ENCODE measurements at regions not wholly inside any gene's neighbourhood (a gene's known extent, or its start where the extent isn't known, plus 50 kb on each side); places are given as distances from the start of the nearest gene placed in this dataset.

DNA sequence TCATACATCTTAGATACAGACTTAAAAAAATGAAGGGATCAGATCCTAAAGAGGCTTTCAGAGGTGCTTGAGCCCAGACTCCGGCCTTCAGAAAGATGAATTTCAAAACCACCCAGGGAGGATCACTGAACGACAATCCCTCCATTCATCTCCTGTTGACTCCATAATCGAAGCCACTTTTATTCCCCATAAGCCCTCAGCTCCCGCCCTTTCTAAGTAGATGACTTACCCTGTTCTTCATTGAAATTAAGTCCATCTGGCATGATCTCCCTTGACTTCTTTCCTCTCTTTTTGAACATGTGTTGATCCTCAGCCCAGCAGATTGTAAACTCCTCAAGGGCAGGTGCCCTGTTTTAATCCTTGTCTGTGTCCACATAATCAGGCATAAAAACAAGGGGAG, 50.8 kb upstream of the ASTN2 start:
- H3K9me3 ChIP-seq (ENCODE audit: control insufficient read depth in 1 of 2, insufficient read depth in 1 of 2, low read length in 2 of 2) = peaks cover 0 to 3% of the 10 kb centered on the region in 2 experiments
- Mint-ChIP-seq H3K4me1 (ENCODE audit: low read depth) (no peaks in the 10 kb centered on the region), H3K9me3 (no peaks in the 10 kb centered on the region), H3K27ac (no peak overlapping the region), H3K4me3 (no peak overlapping the region), H3K27me3 (no peaks in the 10 kb centered on the region), H3K36me3 (ENCODE audit: low read depth) (no peaks in the 10 kb centered on the region)
- H3K36me3 ChIP-seq (ENCODE audit: insufficient read depth, low read length) = no peaks in the 10 kb centered on the region
- H3K4me1 ChIP-seq (ENCODE audit: insufficient read depth, low read length) = no peaks in the 10 kb centered on the region
- ATAC-seq (ENCODE audit: poor library complexity) (no peak), DNase-seq (no peak)
- ChIA-PET CTCF (no interaction called here), POLR2A (no interaction called here)
- H3K27ac ChIP-seq (ENCODE audit: low read depth in 1 of 2, low read length in 2 of 2) = no peak overlapping the region
- intact Hi-C loops (cut with DNase I, micrococcal nuclease) = no loop called here
- H3K4me3 ChIP-seq (ENCODE audit: low read length) = no peak overlapping the region
- no peaks in the 10 kb centered on the region for H3K27me3 ChIP-seq (ENCODE audit: control insufficient read depth in 1 of 2, insufficient read depth in 2 of 2, low read length in 2 of 2)
- TF ChIP-seq, protein P1, sequence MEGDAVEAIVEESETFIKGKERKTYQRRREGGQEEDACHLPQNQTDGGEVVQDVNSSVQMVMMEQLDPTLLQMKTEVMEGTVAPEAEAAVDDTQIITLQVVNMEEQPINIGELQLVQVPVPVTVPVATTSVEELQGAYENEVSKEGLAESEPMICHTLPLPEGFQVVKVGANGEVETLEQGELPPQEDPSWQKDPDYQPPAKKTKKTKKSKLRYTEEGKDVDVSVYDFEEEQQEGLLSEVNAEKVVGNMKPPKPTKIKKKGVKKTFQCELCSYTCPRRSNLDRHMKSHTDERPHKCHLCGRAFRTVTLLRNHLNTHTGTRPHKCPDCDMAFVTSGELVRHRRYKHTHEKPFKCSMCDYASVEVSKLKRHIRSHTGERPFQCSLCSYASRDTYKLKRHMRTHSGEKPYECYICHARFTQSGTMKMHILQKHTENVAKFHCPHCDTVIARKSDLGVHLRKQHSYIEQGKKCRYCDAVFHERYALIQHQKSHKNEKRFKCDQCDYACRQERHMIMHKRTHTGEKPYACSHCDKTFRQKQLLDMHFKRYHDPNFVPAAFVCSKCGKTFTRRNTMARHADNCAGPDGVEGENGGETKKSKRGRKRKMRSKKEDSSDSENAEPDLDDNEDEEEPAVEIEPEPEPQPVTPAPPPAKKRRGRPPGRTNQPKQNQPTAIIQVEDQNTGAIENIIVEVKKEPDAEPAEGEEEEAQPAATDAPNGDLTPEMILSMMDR (IDR thresholded peaks at IDR 0.05) = no peak

DNA sequence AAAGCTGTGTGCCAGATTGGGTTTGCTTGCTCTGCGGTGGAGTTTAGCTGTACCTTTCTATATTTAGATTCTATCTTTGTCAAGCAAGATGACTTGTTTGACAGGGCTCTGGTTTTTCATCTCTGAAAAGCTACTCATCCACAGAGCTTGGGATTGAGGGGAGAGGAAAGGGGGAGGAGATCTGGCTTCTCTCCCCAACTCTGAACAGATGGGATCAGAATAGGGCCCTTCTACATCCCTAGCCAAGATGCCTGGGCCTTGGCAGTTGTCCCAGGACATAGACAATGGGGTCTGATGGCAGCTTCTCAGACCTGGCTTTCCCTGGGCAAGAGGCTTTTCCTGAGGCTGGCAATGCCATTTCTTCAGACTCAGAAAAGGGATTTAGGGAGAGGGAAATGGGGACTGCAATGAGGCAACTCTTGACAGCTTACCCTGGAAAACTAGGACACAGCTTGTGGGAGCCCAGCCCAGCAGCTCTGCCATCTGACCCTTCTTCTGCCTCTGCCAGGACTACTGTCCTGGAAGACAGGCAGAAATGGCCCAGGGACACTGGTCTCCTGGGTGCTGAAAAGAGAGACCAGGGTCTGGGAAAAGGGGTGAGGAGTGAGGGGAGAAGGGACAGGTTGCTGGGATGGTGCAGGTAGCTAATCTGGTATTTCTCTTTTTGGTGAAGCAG, 50.2 kb upstream of the ASTN2 start:
- POLR2A ChIA-PET = no interaction called here
- H3K27ac Mint-ChIP-seq = no peak overlapping the region
- DNase-seq = no peak
- H3K4me3 Mint-ChIP-seq = no peak overlapping the region
- intact Hi-C loops (cut with DNase I, micrococcal nuclease) = no loop called here
- no peak overlapping the region for H3K4me3 ChIP-seq (ENCODE audit: low read length)
- no peaks in the 10 kb centered on the region for H3K9me3 Mint-ChIP-seq
- peaks cover 0 to 3% of the 10 kb centered on the region in 2 experiments for H3K9me3 ChIP-seq (ENCODE audit: control insufficient read depth in 1 of 2, insufficient read depth in 1 of 2, low read length in 2 of 2)
- no peak for ATAC-seq (ENCODE audit: poor library complexity)
- TF ChIP-seq, protein P1 (IDR thresholded peaks at IDR 0.05) = no peak
- no peaks in the 10 kb centered on the region for H3K4me1 Mint-ChIP-seq (ENCODE audit: low read depth)
- no peak overlapping the region for H3K27ac ChIP-seq (ENCODE audit: low read depth in 1 of 2, low read length in 2 of 2)
- no peaks in the 10 kb centered on the region for H3K36me3 ChIP-seq (ENCODE audit: insufficient read depth, low read length)
- no peaks in the 10 kb centered on the region for H3K4me1 ChIP-seq (ENCODE audit: insufficient read depth, low read length)
- H3K27me3 ChIP-seq (ENCODE audit: control insufficient read depth in 1 of 2, insufficient read depth in 2 of 2, low read length in 2 of 2) = no peaks in the 10 kb centered on the region
- H3K36me3 Mint-ChIP-seq (ENCODE audit: low read depth) = no peaks in the 10 kb centered on the region
- no peaks in the 10 kb centered on the region for H3K27me3 Mint-ChIP-seq
- CTCF ChIA-PET = no interaction called here
